ENCODE measurements at regions not wholly inside any gene's neighbourhood (a gene's known extent, or its start where the extent isn't known, plus 50 kb on each side); places are given as distances from the start of the nearest gene placed in this dataset.

DNA sequence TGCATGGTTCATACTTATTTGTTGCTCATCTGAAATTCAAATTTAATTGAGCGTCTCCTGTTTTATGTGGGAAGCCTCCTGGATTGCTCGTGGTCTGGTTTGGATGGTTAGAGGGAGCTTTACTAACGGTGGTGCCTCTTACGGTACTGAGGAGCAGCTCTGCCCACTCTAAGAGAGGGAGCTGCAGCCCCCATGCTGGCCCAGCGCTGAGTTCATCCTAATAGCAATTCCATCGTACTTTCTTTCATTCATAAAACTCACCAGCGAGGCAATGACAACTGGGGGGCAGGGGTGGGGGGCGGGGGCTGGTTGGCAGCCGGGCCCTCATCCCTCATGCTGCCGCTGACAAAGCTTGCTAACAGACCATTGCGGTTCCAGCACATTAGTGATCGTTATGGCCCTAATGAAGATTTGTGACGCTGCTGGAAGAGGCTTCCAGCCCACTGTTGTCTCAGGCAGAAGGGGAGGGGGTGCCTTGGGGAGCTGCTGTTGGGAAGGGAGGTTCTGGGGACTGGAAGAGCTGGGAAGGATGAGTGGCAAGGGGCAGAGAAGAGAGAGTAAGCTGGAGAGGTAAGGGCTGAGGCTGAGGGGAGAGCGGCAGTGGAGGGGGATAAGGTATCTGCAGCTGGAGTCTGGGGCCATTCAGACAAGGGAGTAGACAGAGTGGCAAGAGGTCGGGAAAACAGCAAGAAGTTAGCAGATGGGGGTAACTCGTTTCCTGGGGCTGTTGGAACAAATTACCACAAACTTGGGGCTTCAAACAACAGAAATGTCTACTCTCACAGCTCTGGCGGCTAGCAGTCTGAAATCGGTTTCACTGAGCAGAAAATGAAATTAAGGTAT, 238.1 kb downstream of the LPIN1 start:
- in situ Hi-C loops (cut with HindIII; ENCODE audit: low sequenced_read_pairs), result no loop called here
- no peak for DNase-seq (ENCODE audit: low spot score)

- in situ Hi-C loops (cut with HindIII; ENCODE audit: low sequenced_read_pairs), result no loop called here
- DNase-seq (ENCODE audit: low spot score), result no peak
Measured at GRCh38 chr2:11985817-11986566, 239.6 kb downstream of the LPIN1 start.

- in situ Hi-C loops (cut with HindIII; ENCODE audit: low sequenced_read_pairs), result no loop called here
- no peak for DNase-seq (ENCODE audit: low spot score)
Measured at GRCh38 chr2:11987151-11987550, 240.7 kb downstream of the LPIN1 start.

DNA sequence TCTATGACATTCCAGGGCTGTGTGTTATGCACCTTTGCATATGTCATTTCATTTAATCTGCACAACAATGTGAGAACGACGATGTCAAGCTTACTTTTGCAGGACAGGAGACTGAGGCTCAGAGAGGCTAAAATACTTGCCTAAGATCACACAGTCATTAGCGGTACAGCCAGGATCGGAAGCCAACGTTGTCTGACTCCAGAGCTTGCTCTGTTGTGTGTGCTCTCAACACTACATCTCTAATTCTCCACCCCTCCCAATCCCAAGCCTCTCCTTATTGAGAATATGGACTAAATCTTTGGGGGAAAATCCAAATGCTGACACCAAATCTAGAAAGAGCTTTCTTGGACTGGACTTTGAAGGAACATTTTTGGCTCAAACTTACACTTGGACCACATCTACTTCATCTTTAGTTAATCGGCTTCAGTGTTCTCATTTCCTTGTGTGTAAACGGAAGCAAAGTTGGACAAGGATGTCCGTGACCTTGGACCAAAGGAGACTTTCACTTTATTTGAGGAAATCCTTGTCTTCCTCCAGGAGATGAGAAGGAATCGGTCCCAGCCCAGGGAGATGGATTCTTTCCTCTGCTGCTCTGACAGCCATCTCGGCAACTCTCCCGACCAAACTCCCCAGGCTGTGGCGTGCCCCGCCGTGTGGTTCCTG, 242.4 kb downstream of the LPIN1 start:
- in situ Hi-C loops (cut with HindIII; ENCODE audit: low sequenced_read_pairs), result no loop called here
- DNase-seq (ENCODE audit: low spot score), result no peak

- in situ Hi-C loops (cut with HindIII; ENCODE audit: low sequenced_read_pairs), result no loop called here
- no peak for DNase-seq (ENCODE audit: low spot score)
Measured at GRCh38 chr2:11989354-11989703, 242.9 kb downstream of the LPIN1 start.

GRCh38 chr2:11990576-11990975, 244.1 kb downstream of the LPIN1 start:
- DNase-seq (ENCODE audit: low spot score), result no peak
- in situ Hi-C loops (cut with HindIII; ENCODE audit: low sequenced_read_pairs), result no loop called here

GRCh38 chr2:11993749-11994148, 247.3 kb downstream of the LPIN1 start:
- in situ Hi-C loops (cut with HindIII; ENCODE audit: low sequenced_read_pairs), result no loop called here
- no peak for DNase-seq (ENCODE audit: low spot score)

GRCh38 chr2:11995456-11995855, 249.0 kb downstream of the LPIN1 start:
- in situ Hi-C loops (cut with HindIII; ENCODE audit: low sequenced_read_pairs), result no loop called here
- no peak for DNase-seq (ENCODE audit: low spot score)

DNA sequence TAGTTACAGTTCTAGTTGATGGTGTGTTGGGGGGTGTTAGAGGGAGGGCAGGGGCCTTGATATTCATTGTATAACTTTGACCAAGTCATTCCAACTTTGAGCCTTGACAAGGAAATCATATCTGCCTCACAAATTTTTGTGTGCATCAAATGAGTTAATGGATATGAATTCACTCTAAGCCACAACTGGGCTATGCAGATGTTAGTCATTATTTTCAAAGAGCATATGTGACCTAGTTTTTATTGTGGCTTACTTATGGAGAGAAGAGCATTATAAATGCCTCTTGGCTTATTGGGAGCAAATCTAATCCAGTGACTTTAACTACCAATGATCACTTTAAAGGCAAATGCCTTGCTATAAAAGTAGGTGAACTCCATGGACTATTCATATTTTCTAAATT, 250.2 kb downstream of the LPIN1 start:
- DNase-seq (ENCODE audit: low spot score), result no peak
- in situ Hi-C loops (cut with HindIII; ENCODE audit: low sequenced_read_pairs), result no loop called here

DNA sequence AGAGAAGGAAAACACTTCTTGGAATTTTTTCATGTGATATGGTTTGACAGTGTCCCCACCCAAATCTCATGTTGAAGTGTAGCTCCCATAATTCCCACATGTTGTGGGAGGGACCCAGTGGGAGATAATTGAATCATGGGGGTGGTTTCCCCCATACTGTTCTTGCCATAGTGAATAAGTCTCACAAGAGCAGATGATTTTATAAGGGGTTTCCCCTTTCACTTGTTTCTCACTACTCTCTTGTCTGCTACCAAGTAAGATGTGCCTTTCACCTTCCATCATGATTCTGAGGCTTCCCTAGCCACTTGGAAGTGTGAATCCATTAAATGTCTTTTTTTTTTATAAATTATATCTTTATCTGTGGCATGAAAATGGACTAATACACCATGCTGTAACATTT, 250.7 kb downstream of the LPIN1 start:
- in situ Hi-C loops (cut with HindIII; ENCODE audit: low sequenced_read_pairs), result no loop called here
- no peak for DNase-seq (ENCODE audit: low spot score)

GRCh38 chr2:11998218-11998617, 251.8 kb downstream of the LPIN1 start:
- no peak for DNase-seq (ENCODE audit: low spot score)
- in situ Hi-C loops (cut with HindIII; ENCODE audit: low sequenced_read_pairs), result no loop called here

DNA sequence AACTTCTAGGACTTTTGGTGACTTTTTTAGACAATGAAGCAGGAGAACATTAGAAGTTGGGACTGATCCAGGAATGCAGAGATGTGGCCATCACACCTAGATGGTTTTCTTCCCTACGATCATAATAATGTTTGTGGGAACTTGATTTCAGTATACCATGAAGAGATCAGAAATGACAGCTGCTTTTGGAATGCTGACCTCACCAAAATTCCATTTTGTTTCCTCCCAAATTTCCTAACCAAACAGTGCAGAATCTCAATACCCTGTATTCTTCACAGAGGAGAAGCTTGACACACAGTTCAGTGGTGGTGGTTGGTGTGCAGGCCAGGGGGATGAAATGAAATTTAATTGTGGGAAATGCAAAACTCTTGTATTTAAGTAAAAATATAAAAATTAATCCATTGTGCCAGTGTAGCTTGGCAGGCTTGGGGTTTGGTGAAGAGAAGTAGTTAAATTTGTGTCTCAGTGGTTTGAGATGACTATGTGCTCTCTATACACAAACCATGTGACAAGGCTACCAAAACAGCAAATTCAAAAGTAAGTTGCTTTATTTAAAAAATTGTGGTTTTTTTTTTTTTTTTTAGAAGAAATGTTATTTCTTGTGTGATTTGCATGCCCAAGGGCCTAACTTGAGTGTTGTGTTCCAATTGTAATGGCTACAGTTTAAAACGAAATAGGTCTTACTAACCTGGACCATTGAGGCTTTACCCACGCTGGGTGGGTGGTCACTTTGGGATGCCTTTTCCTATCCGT, 252.4 kb downstream of the LPIN1 start:
- in situ Hi-C loops (cut with HindIII; ENCODE audit: low sequenced_read_pairs), result no loop called here
- no peak for DNase-seq (ENCODE audit: low spot score)

GRCh38 chr2:12001621-12002020, 255.2 kb downstream of the LPIN1 start:
- in situ Hi-C loops (cut with HindIII; ENCODE audit: low sequenced_read_pairs), result no loop called here
- no peak for DNase-seq (ENCODE audit: low spot score)

DNA sequence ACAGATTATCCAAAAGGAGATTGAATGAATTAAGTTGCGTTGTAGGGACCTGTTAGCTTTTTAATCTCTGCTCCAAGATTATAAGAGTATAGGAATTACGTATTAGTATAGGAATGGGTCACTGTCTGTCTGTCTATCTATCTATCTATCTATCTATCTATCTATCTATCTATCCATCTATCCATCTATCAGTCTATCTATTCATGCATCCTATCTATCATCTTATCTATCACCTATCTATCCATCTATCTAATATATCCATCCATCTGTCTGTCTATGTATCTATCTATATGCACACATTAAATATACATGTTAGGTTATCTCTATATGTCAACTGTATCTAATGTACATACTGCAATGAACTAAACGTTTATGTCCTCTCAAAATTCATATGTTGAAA, 255.8 kb downstream of the LPIN1 start:
- DNase-seq (ENCODE audit: low spot score), result no peak
- in situ Hi-C loops (cut with HindIII; ENCODE audit: low sequenced_read_pairs), result no loop called here

DNA sequence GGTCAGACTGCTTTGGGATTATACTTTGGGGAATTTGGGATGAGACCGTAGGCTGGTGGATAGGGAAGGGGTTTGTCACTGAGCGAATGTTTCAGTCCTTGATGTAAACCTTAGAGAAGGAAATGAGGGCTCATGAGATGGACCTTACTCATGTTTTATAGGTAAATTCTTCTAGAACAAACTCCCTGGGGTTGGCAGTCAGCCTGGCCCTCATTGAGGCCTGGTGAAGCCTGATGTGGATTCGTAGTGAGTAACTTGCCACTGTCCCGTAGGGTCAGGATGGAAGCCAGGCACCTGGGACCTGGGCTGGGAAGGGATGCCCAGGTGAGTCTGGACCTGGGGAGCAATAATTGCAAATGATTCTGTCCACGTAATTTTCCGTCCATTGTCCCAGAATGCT, 258.3 kb downstream of the LPIN1 start:
- no peak for DNase-seq (ENCODE audit: low spot score)
- in situ Hi-C loops (cut with HindIII; ENCODE audit: low sequenced_read_pairs), result no loop called here

GRCh38 chr2:12005886-12006681, 259.7 kb downstream of the LPIN1 start:
- peak; percentile 46 for DNase-seq (ENCODE audit: low spot score)
- in situ Hi-C loops (cut with HindIII; ENCODE audit: low sequenced_read_pairs), result no loop called here

DNA sequence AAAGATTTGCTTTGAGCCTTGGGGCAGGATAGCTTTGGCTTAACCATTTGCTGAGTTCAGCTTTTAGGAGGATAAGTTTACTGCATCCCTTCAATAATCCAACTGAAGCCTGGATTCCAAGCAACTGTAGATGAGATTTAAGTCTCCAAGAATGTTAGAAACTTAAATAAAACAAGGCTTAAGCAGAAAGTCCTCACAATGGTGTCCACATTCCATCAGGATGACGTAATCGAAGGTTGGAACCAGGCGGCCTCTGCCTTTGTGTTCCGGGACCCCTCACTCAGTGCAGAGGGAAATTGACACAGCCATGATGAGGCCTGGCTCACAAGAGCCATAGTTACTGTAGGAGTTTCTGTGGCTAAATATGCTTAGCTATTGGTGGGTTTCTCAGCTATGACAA, 260.4 kb downstream of the LPIN1 start:
- in situ Hi-C loops (cut with HindIII; ENCODE audit: low sequenced_read_pairs), result no loop called here
- peak; percentile 32 for DNase-seq (ENCODE audit: low spot score)

GRCh38 chr2:12007282-12007681, 260.9 kb downstream of the LPIN1 start:
- in situ Hi-C loops (cut with HindIII; ENCODE audit: low sequenced_read_pairs), result no loop called here
- DNase-seq (ENCODE audit: low spot score), result peak; percentile 8

Measured in G401 (cell line).